ENCODE measurements at regions not wholly inside any gene's neighbourhood (a gene's known extent, or its start where the extent isn't known, plus 50 kb on each side); places are given as distances from the start of the nearest gene placed in this dataset.
"Not testable (repeated sequence)": the region's sequence is repeated elsewhere in the genome, so short reads cannot be mapped to it uniquely, and the experiment has no call there.

GRCh38 chr4:171229354-171229753 lies 583.9 kb upstream of the GALNTL6 start:
- FAIRE-seq; CTCF ChIA-PET; dilution Hi-C loops (cut with MboI; ENCODE audit: extremely low pct_ligation_motif_present, low sequenced_read_pairs): not testable (repeated sequence)

GRCh38 chr4:171221181-171221580 lies 592.0 kb upstream of the GALNTL6 start:
- BruUV-seq (replicated peaks) = no TSS peak
- TF ChIP-seq JUN (IDR thresholded peaks at IDR 0.05; ENCODE audit: borderline replicate concordance, insufficient read depth, insufficient read length, low read depth) (no peak), GATA2 (IDR thresholded peaks at IDR 0.05; ENCODE audit: insufficient read depth, insufficient read length, low read depth, low read length) (no peak), POLR2A (IDR thresholded peaks at IDR 0.05; ENCODE audit: low read depth, low read length) (no peak), MAX (IDR thresholded peaks at IDR 0.05; ENCODE audit: insufficient read depth, insufficient read length) (no peak)
- Histone ChIP-seq H3K9me3 (replicated peaks; ENCODE audit: control insufficient read depth, insufficient read depth, low read length) (peaks cover 4% of the 10 kb centered on the region), H3K4me3 (replicated peaks in 1 of 3; ENCODE audit: insufficient read depth in 1 of 3, low read depth in 1 of 3, low read length in 3 of 3) (no peak overlapping the region), H3K36me3 (ENCODE audit: control insufficient read depth in 2 of 2, extremely low read depth in 1 of 2, insufficient read depth in 2 of 2, low read length in 2 of 2) (no peaks in the 10 kb centered on the region), H2AFZ (ENCODE audit: low read depth, low read length) (no peak overlapping the region), H4K20me1 (replicated peaks; ENCODE audit: control insufficient read depth, extremely low read depth, insufficient read depth, low read length) (no peaks in the 10 kb centered on the region), H3K4me1 (ENCODE audit: control insufficient read depth, extremely low read depth, insufficient read depth, low read length) (no peaks in the 10 kb centered on the region), H3K27me3 (ENCODE audit: control insufficient read depth in 2 of 2, insufficient read depth in 2 of 2, low read length in 2 of 2) (no peaks in the 10 kb centered on the region), H3K9ac (replicated peaks; ENCODE audit: extremely low read depth, insufficient read depth, low read length) (no peak overlapping the region), H3K9me1 (replicated peaks; ENCODE audit: control insufficient read depth, extremely low read depth, insufficient read depth, low read length) (no peaks in the 10 kb centered on the region), H3K79me2 (ENCODE audit: control insufficient read depth, insufficient read depth, low read length) (no peaks in the 10 kb centered on the region), H3K4me2 (ENCODE audit: insufficient read depth, low read length) (no peak overlapping the region), H3K27ac (ENCODE audit: insufficient read depth, low read depth, low read length) (no peak overlapping the region)
- intact Hi-C loops (cut with micrococcal nuclease) (no loop called here), dilution Hi-C loops (cut with MboI; ENCODE audit: extremely low pct_ligation_motif_present, low sequenced_read_pairs) (no loop called here)
- ChIA-PET POLR2A (no interaction called here), CTCF (no interaction called here)
- DNase-seq (ENCODE audit: low read depth, low spot score) (no peak), FAIRE-seq (no peak)

More at GRCh38 chr4:171229354-171229753, 583.9 kb upstream of the GALNTL6 start:
- H3K9me1 ChIP-seq (replicated peaks; ENCODE audit: control insufficient read depth, extremely low read depth, insufficient read depth, low read length); H3K9ac ChIP-seq (replicated peaks; ENCODE audit: extremely low read depth, insufficient read depth, low read length); intact Hi-C loops (cut with micrococcal nuclease); H3K4me3 ChIP-seq (replicated peaks in 1 of 3; ENCODE audit: insufficient read depth in 1 of 3, low read depth in 1 of 3, low read length in 3 of 3); BruUV-seq (replicated peaks); H3K27me3 ChIP-seq (ENCODE audit: control insufficient read depth in 2 of 2, insufficient read depth in 2 of 2, low read length in 2 of 2); H3K36me3 ChIP-seq (ENCODE audit: control insufficient read depth in 2 of 2, extremely low read depth in 1 of 2, insufficient read depth in 2 of 2, low read length in 2 of 2); H2AFZ ChIP-seq (ENCODE audit: low read depth, low read length); DNase-seq (ENCODE audit: low read depth, low spot score); H3K4me2 ChIP-seq (ENCODE audit: insufficient read depth, low read length); H3K27ac ChIP-seq (ENCODE audit: insufficient read depth, low read depth, low read length); H3K79me2 ChIP-seq (ENCODE audit: control insufficient read depth, insufficient read depth, low read length); H3K4me1 ChIP-seq (ENCODE audit: control insufficient read depth, extremely low read depth, insufficient read depth, low read length); POLR2A ChIA-PET; H3K9me3 ChIP-seq (replicated peaks; ENCODE audit: control insufficient read depth, insufficient read depth, low read length); H4K20me1 ChIP-seq (replicated peaks; ENCODE audit: control insufficient read depth, extremely low read depth, insufficient read depth, low read length): not testable (repeated sequence)
